ENCODE measurements at regions not wholly inside any gene's neighbourhood (a gene's known extent, or its start where the extent isn't known, plus 50 kb on each side); places are given as distances from the start of the nearest gene placed in this dataset.

- no peak for DNase-seq (ENCODE audit: low spot score)
Observed at GRCh38 chr15:58235961-58236360, 97.8 kb downstream of the AQP9 start.

GRCh38 chr15:58240191-58240932 is 102.2 kb downstream of the AQP9 start:
- DNase-seq (ENCODE audit: low spot score), result no peak

- DNase-seq (ENCODE audit: low spot score), result peak; percentile 20
Observed at GRCh38 chr15:58241872-58242271, 103.7 kb downstream of the AQP9 start.

GRCh38 chr15:58243070-58243469 is 104.9 kb downstream of the AQP9 start:
- DNase-seq (ENCODE audit: low spot score), result no peak

- no peak for DNase-seq (ENCODE audit: low spot score)
Observed at GRCh38 chr15:58244536-58244935, 106.4 kb downstream of the AQP9 start.

GRCh38 chr15:58246041-58246440 is 107.9 kb downstream of the AQP9 start:
- DNase-seq (ENCODE audit: low spot score), result no peak

GRCh38 chr15:58247855-58248842 is 110.0 kb downstream of the AQP9 start:
- no peak for DNase-seq (ENCODE audit: low spot score)

- DNase-seq (ENCODE audit: low spot score), result no peak
Observed at GRCh38 chr15:58249646-58250312, 111.6 kb downstream of the AQP9 start.

- no peak for DNase-seq (ENCODE audit: low spot score)
Observed at GRCh38 chr15:58252586-58253323, 114.6 kb downstream of the AQP9 start.

GRCh38 chr15:58257776-58258325 is 119.7 kb downstream of the AQP9 start:
- DNase-seq (ENCODE audit: low spot score), result no peak

GRCh38 chr15:58258501-58259292 is 120.5 kb downstream of the AQP9 start:
- DNase-seq (ENCODE audit: low spot score), result no peak

GRCh38 chr15:58260205-58260724 is 122.1 kb downstream of the AQP9 start:
- DNase-seq (ENCODE audit: low spot score), result no peak

- DNase-seq (ENCODE audit: low spot score), result peak; percentile 13
Observed at GRCh38 chr15:58260725-58261267, 122.6 kb downstream of the AQP9 start.

- no peak for DNase-seq (ENCODE audit: low spot score)
Observed at GRCh38 chr15:58261368-58261767, 123.2 kb downstream of the AQP9 start.

GRCh38 chr15:58264053-58264971 is 126.1 kb downstream of the AQP9 start:
- no peak for DNase-seq (ENCODE audit: low spot score)

- no peak for DNase-seq (ENCODE audit: low spot score)
Observed at GRCh38 chr15:58267051-58267450, 128.9 kb downstream of the AQP9 start.

GRCh38 chr15:58268746-58269267 is 130.6 kb downstream of the AQP9 start:
- no peak for DNase-seq (ENCODE audit: low spot score)

All from GM03348 (cell line).